Coronary artery (tissue), 2 donors: ENCODE measurements at regions not wholly inside any gene's neighbourhood (a gene's known extent, or its start where the extent isn't known, plus 50 kb on each side); places are given as distances from the start of the nearest gene placed in this dataset.
"Not testable (repeated sequence)": the region's sequence is repeated elsewhere in the genome, so short reads cannot be mapped to it uniquely, and the experiment has no call there.

Experiments used
- DNase-seq: peaks from one replicate; pipeline ENCODE4 v3.0.0-alpha.2; 2017; ENCODE audit warnings: low spot score
- H3K27ac ChIP-seq, 2 donors: fragments of 200-600 bp; sonication (generic); one replicate each; pipeline ENCODE4 v1.5.1; 2016 to 2019
- H3K4me3 ChIP-seq: fragments of 200-600 bp; sonication (generic); 2 replicates; pipeline ENCODE4 v1.5.1; 2016; ENCODE audit warnings: mild to moderate bottlenecking, moderate library complexity
- CTCF ChIP-seq: fragments of 200-600 bp; sonication (generic); IDR thresholded peaks from one replicate; pipeline ENCODE4 v1.5.1; 2019; ENCODE audit warnings: antibody characterized with exemption

DNA sequence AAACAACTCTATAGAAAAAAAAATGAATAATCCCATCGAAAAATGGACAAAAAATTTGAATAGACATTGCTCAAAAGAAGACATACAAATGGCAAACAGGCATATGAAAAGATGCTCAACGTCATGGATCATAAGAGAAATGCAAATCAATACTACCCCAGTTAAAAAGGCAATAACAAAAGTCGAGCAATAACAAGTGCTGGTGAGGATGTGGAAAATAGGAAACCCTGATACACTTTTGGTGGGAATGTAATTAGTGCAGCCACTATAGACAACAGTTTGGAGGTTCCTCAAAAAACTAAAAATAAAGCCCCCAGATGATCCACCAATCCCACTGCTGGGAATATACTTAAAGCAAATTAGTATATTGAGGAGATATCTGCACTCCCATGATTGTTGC is 701.5 kb downstream of the NUP35 start:
- Histone ChIP-seq H3K27ac (no peak overlapping the region), H3K4me3 (no peak overlapping the region)
- no peak for TF ChIP-seq CTCF
- DNase-seq = no peak

DNA sequence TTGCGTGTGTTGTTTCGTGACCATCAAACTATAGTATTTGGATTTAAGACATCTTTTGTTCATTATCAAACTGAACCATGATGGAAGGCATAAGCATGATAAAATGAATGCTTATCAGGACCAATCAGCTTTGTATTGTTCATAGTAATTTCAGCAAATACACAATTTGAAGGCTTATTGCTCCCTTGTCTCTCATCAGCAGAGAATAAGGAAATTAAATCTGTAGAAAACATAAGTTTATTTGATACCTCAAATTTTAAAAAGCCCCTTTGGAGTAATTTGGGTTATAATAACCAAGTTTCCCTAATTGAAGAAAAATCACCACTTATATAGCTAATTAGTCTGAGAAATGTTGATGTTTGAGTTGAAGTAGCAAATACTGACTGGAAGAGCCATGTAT is 705.7 kb downstream of the NUP35 start:
- no peak for DNase-seq
- no peak for TF ChIP-seq CTCF
- Histone ChIP-seq H3K4me3 (no peak overlapping the region), H3K27ac (no peak overlapping the region)

DNA sequence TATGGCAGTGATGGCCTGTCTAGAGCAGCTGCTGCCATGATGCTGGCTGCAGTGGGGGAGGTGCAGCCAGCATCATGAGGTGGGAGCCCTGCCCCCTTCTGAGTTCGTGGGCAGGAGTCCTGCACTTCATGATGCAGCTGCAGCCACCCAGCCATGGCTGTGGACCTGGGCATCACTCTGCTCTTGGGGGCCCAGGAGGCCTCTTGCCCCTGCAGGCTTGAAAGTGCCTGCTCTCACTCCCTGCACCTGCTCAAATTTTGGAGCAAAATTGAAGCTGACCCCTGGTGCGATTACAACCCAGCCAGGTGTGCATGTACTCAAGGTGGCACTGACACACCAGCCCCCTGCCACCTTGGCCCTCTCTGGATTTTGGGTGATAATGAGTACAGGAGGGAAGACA is 712.9 kb downstream of the NUP35 start:
- H3K4me3 ChIP-seq = no peak overlapping the region

DNA sequence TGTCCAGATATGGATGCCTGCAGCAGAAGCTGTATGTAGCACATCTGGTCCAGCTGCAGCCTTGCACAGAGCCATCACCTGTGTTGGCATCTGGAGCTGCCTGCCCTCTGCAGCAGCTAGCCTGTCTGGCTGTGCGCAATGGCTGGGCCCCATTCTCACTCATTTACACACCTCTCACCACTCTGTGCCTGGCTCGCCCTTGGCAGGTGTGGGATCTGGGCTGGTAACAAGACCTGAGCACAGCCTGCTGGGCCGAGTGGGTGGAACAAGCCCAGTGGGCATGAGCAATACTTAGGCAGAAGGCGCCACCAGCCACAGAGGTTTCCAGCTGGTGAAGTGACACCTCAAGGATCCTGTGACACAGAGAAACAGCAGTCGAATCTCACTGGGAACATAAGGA is 714.1 kb downstream of the NUP35 start:
- no peak for DNase-seq
- H3K4me3 ChIP-seq = no peak overlapping the region
- TF ChIP-seq CTCF = no peak
- H3K27ac ChIP-seq = no peak overlapping the region

More for the DNA sequence above, 712.9 kb downstream of the NUP35 start:
- no peak overlapping the region for H3K27ac ChIP-seq
- no peak for DNase-seq
- no peak for TF ChIP-seq CTCF

- H3K27ac ChIP-seq = no peak overlapping the region
- no peak for DNase-seq
- H3K4me3 ChIP-seq = no peak overlapping the region
- TF ChIP-seq CTCF = no peak
Measured at GRCh38 chr2:183840061-183840584, 715.9 kb downstream of the NUP35 start.

- H3K27ac ChIP-seq, H3K4me3 ChIP-seq, DNase-seq: not testable (repeated sequence)
Measured at GRCh38 chr2:183849826-183850225, 725.6 kb downstream of the NUP35 start.

DNA sequence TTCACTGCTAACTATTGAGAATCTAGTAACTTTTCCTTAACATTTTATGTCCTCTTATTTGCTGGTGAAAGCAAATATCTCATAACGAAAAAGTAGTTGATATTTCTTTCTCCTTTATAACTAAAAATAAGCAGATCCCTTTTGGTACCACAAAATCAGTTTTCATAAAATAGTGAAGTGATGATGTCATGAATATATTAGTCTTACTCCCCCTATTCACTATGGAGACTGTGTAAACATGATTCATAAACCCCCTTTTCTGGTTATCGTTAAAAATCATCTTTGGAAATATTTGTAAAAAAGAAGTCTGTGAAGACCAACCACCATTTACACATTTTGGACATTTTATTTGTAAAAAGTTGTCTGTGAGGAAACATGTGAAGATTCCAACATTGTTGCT is 734.9 kb downstream of the NUP35 start:
- TF ChIP-seq CTCF = no peak
- no peak for DNase-seq
- no peak overlapping the region for H3K27ac ChIP-seq
- H3K4me3 ChIP-seq = no peak overlapping the region

DNA sequence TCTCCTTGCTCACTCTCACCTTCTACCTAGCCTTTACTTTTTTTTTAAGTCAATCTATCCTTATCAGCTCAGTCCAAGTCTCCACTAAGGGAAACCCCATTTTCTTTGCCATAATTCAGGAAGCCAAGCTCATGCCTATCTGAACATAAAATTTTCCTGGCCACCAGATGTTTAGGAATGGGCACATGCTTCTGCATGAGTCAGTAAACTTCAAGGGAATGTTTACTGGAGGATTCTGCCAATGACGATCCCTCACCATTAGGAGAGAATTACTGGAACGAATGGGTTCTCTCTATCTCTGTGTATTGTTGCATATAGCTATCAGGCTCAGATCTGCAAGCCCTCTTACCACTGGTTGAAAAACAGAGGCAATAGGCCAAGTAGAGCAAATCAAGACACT is 731.7 kb upstream of the ZNF804A start:
- TF ChIP-seq CTCF = no peak
- no peak overlapping the region for H3K27ac ChIP-seq
- DNase-seq = no peak
- H3K4me3 ChIP-seq = no peak overlapping the region
